ENCODE measurements at regions not wholly inside any gene's neighbourhood (a gene's known extent, or its start where the extent isn't known, plus 50 kb on each side); places are given as distances from the start of the nearest gene placed in this dataset.

GRCh38 chr14:100439781-100440180, 116.6 kb downstream of the SLC25A47 start:
- peaks cover 0 to 6% (median 4%) of the 10 kb centered on the region in 4 experiments; a peak in 4 of 7 replicates for H3K4me1 ChIP-seq (replicated peaks in 1 of 4; ENCODE audit: control insufficient read depth in 3 of 4, insufficient read depth in 4 of 4, low read length in 3 of 4)
- no peak overlapping the region for H4K91ac ChIP-seq (replicated peaks; ENCODE audit: insufficient read length, low read length)
- H2AFZ ChIP-seq (ENCODE audit: low read length), result no peak overlapping the region
- H3K79me2 ChIP-seq (ENCODE audit: control insufficient read depth in 1 of 2, insufficient read depth in 2 of 2, low read length in 2 of 2), result no peaks in the 10 kb centered on the region
- ChIA-PET CTCF (ENCODE audit: partially characterized antibody) (interaction anchor here (0.6 to 8.2 kb wide), 32 partner anchors 9 to 218 kb away, joined by 3 to 73 read pairs (median 4); no protein-coding TSS in a partner anchor), POLR2A (ENCODE audit: partially characterized antibody) (interaction anchor here (0.7 to 1.4 kb wide), 2 partner anchors 63 to 65 kb away, joined by 3 to 4 read pairs; a partner anchor contains a TSS)
- TF ChIP-seq CTCF (IDR thresholded peaks at IDR 0.05; ENCODE audit: control extremely low read depth in 1 of 3, insufficient read depth in 1 of 3, low read depth in 1 of 3, low read length in 3 of 3) (no peak), MAX (IDR thresholded peaks at IDR 0.05) (no peak), CEBPB (IDR thresholded peaks at IDR 0.05; ENCODE audit: low read depth, low read length) (no peak), ZNF274 (IDR thresholded peaks at IDR 0.05; ENCODE audit: borderline replicate concordance, extremely low read depth, low read length) (no peak), E2F6 (IDR thresholded peaks at IDR 0.05) (no peak)
- H4K20me1 ChIP-seq (replicated peaks in 1 of 2; ENCODE audit: control insufficient read depth in 1 of 2, insufficient read depth in 2 of 2, low read length in 2 of 2), result peaks cover 0 to 2% of the 10 kb centered on the region in 2 experiments
- H2BK20ac ChIP-seq (ENCODE audit: low read length), result no peak overlapping the region
- H4K8ac ChIP-seq (ENCODE audit: extremely low read depth, insufficient read depth, low read length), result no peak overlapping the region
- no peak overlapping the region for H2BK15ac ChIP-seq (ENCODE audit: low read length)
- no peaks in the 10 kb centered on the region for H3K23me2 ChIP-seq (ENCODE audit: low read depth, low read length)
- no peaks in the 10 kb centered on the region; the same call in 1 of the 2 replicates for H3K79me1 ChIP-seq (ENCODE audit: low read depth, low read length)
- H2AK5ac ChIP-seq (ENCODE audit: low read depth, low read length), result no peak overlapping the region
- no peak overlapping the region for H3K9ac ChIP-seq (replicated peaks in 1 of 4; ENCODE audit: extremely low read depth in 1 of 4, low read depth in 3 of 4, low read length in 3 of 4)
- no peak overlapping the region for H3K4me2 ChIP-seq (ENCODE audit: insufficient read depth in 1 of 2, low read depth in 2 of 2, low read length in 2 of 2)
- H2BK120ac ChIP-seq (replicated peaks; ENCODE audit: low read depth, low read length), result no peak overlapping the region
- no peak overlapping the region for H2BK12ac ChIP-seq (ENCODE audit: low read depth, low read length)
- no peak overlapping the region for H4K5ac ChIP-seq (ENCODE audit: insufficient read length, low read depth, low read length)
- FAIRE-seq, result no peak
- H2BK5ac ChIP-seq (ENCODE audit: low read depth, low read length), result no peak overlapping the region
- H3K56ac ChIP-seq (replicated peaks; ENCODE audit: insufficient read length, low read depth, low read length), result no peak overlapping the region
- no peak overlapping the region for H3K4me3 ChIP-seq (ENCODE audit: extremely low read depth in 1 of 4, insufficient read depth in 2 of 4, low read depth in 3 of 4, low read length in 4 of 4)
- no peak for DNase-seq (ENCODE audit: low read depth in 1 of 2, low spot score in 2 of 2)
- H3K27me3 ChIP-seq (replicated peaks in 1 of 4; ENCODE audit: control insufficient read depth in 3 of 4, extremely low read depth in 1 of 4, insufficient read depth in 3 of 4, low read length in 3 of 4), result no peaks in the 10 kb centered on the region
- no peak overlapping the region for H3K23ac ChIP-seq (ENCODE audit: insufficient read length)
- no peak overlapping the region for H3K18ac ChIP-seq (ENCODE audit: extremely low read depth, low read length)
- no peaks in the 10 kb centered on the region for H3K9me3 ChIP-seq (ENCODE audit: insufficient read depth in 2 of 2, low read depth in 1 of 2, low read length in 1 of 2)
- H3K14ac ChIP-seq (ENCODE audit: insufficient read length), result no peak overlapping the region
- WGBS, 2 experiments (ENCODE audit: extremely low coverage in 1 of 2, insufficient coverage in 1 of 2, insufficient read length in 1 of 2, insufficient replicate concordance in 2 of 2, low coverage in 1 of 2, low lambda C conversion rate in 2 of 2, missing lambda C conversion rate in 1 of 2), result 74% methylated on average over 6 of the region's 6 CpGs; no CpG with 5 or more reads in 1 of the 2 experiments
- no peaks in the 10 kb centered on the region for H3K36me3 ChIP-seq (ENCODE audit: control insufficient read depth in 2 of 4, insufficient read depth in 4 of 4, low read length in 3 of 4)
- H3K4ac ChIP-seq (replicated peaks; ENCODE audit: insufficient read length, low read depth, low read length), result no peak overlapping the region
- H3K27ac ChIP-seq (ENCODE audit: low read depth, low read length), result no peak overlapping the region

Measured in H1 (cell line).